RWPE1 (cell line): ENCODE measurements at regions not wholly inside any gene's neighbourhood (a gene's known extent, or its start where the extent isn't known, plus 50 kb on each side); places are given as distances from the start of the nearest gene placed in this dataset.
A peak's percentile ranks its signal among the peaks of the same experiment; 100 is the strongest.

Experiments used
- CTCF ChIA-PET: fragments of 350-600 bp; sonication (Branson Sonifier 250); formaldehyde crosslinking; extraction: SDS; loops from one replicate; lab custom pipeline; 2021; lab: Yijun Ruan, JAX
- POLR2A ChIA-PET: fragments of 400-600 bp; formaldehyde crosslinking; extraction: SDS; loops from one replicate; lab custom pipeline; 2020; ENCODE audit warnings: antibody characterized with exemption; ENCODE audit not compliant: low non-redundant PET; lab: Yijun Ruan, JAX
- DNase-seq: peaks from one replicate; pipeline ENCODE4 v3.0.0; 2012; ENCODE audit warnings: low spot score
- H3K27ac ChIP-seq: fragments of 450-650 bp; 2 replicates; pipeline ENCODE4 v1.5.1; 2017
- TF ChIP-seq, protein P1 (sequence below): fragments of 450-650 bp; conservative IDR thresholded peaks from 2 replicates; pipeline ENCODE4 v1.5.1; 2017; ENCODE audit warnings: low read depth, mild to moderate bottlenecking

DNA sequence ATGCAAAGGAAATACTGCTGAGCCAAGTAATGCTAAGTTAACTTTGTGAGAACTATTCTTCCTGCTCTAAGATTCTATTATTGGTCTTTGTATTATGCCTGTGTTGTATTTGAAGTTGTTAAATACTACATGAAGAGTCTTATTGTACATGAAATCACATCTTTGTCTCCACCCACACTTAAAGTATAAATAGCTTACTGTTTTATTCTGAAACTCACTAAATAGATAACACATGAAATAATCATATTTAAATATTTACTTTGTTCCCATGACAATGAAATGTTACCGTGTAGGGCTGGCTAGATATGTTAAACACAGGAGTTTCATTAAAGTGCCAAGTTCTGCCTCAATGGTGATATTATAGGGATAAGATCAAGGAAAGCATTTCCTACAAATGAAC is 562.1 kb upstream of the ATXN8OS start:
- TF ChIP-seq, protein P1, sequence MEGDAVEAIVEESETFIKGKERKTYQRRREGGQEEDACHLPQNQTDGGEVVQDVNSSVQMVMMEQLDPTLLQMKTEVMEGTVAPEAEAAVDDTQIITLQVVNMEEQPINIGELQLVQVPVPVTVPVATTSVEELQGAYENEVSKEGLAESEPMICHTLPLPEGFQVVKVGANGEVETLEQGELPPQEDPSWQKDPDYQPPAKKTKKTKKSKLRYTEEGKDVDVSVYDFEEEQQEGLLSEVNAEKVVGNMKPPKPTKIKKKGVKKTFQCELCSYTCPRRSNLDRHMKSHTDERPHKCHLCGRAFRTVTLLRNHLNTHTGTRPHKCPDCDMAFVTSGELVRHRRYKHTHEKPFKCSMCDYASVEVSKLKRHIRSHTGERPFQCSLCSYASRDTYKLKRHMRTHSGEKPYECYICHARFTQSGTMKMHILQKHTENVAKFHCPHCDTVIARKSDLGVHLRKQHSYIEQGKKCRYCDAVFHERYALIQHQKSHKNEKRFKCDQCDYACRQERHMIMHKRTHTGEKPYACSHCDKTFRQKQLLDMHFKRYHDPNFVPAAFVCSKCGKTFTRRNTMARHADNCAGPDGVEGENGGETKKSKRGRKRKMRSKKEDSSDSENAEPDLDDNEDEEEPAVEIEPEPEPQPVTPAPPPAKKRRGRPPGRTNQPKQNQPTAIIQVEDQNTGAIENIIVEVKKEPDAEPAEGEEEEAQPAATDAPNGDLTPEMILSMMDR, result no peak
- DNase-seq, result no peak
- ChIA-PET POLR2A (no interaction called here), CTCF (no interaction called here)
- H3K27ac ChIP-seq, result no peak overlapping the region

DNA sequence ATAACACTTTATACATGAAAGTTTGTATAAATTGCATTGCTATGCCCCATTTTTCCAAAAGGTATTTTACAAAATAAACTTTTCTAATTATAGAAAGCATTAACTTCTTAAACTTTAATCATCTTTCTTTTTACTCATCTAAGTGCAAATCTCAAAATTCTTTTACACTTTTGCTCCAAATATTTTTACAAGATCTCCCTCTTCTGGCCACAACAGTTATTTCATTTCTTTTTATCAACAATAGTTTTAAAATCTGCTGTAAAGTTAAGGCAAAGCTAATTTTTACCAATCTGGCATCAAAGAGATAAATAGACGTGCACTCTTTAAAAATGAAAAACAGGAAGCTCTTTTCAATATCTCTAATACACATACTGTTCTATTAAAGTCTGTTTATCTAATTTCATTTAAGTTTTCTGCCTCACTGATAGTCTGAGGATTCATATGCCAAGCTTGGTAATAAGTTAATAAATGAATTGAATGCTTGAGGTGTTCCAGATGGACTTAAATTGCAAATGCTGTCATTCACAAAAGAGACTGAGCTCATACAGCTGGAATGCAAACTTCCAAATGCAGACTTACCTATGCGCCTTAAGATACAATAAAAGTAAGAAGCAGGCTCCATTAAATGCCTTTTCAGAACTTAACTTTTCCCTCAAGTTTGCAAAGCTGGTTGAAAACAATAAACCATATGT is 583.0 kb upstream of the ATXN8OS start:
- TF ChIP-seq, protein P1, result peak; percentile 34
- H3K27ac ChIP-seq, result no peak overlapping the region
- CTCF ChIA-PET, result interaction anchor here (0.5 to 0.7 kb wide), 2 partner anchors 16 to 995 kb away, joined by 3 read pairs; no protein-coding TSS in a partner anchor
- POLR2A ChIA-PET, result no interaction called here
- no peak for DNase-seq

- no peak for DNase-seq
- TF ChIP-seq, protein P1, result no peak
- ChIA-PET CTCF (no interaction called here), POLR2A (no interaction called here)
- H3K27ac ChIP-seq, result no peak overlapping the region
These were observed 610.6 kb upstream of the ATXN8OS start for GRCh38 chr13:69496981-69497380.

DNA sequence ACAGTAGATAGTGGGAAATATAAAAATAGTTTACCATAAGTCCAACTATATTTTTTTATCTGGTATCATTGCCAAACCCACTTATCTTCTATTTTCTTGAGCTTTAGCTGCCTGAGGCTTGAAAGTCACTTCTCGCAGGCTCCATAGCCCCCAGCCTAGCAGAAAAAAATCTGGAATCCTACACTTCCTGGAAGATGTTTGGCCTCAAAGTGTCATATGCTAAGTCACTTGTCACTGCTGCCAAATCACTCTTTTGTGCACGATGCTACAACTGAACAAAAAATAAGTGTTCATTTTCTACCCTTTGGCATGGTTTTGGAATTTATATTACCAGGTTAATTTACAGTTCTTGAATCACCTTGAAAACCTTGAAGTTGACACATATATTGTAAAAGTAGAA is 612.5 kb upstream of the ATXN8OS start:
- CTCF ChIA-PET, result interaction anchor here (0.6 kb wide), 1 partner anchor 9 kb away, joined by 3 read pairs; no protein-coding TSS in a partner anchor
- no peak for DNase-seq
- POLR2A ChIA-PET, result no interaction called here
- no peak overlapping the region for H3K27ac ChIP-seq
- TF ChIP-seq, protein P1, result no peak

- TF ChIP-seq, protein P1, result no peak
- POLR2A ChIA-PET, result no interaction called here
- no peak overlapping the region for H3K27ac ChIP-seq
- no peak for DNase-seq
- CTCF ChIA-PET, result no interaction called here
These were observed 620.0 kb upstream of the ATXN8OS start for GRCh38 chr13:69487576-69487975.

GRCh38 chr13:69485991-69486592 is 621.5 kb upstream of the ATXN8OS start:
- no peak overlapping the region for H3K27ac ChIP-seq
- ChIA-PET CTCF (no interaction called here), POLR2A (no interaction called here)
- TF ChIP-seq, protein P1, result no peak
- DNase-seq, result no peak
